ENCODE measurements at regions not wholly inside any gene's neighbourhood (a gene's known extent, or its start where the extent isn't known, plus 50 kb on each side); places are given as distances from the start of the nearest gene placed in this dataset.

GRCh38 chr12:33222357-33222756, 217.3 kb downstream of the SYT10 start:
- no peak for TF ChIP-seq RAD21 (IDR thresholded peaks at IDR 0.05; ENCODE audit: low read depth)
- TF ChIP-seq, protein P1, sequence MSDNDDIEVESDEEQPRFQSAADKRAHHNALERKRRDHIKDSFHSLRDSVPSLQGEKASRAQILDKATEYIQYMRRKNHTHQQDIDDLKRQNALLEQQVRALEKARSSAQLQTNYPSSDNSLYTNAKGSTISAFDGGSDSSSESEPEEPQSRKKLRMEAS (IDR thresholded peaks at IDR 0.05), result no peak
- no peak for TF ChIP-seq EP300 (IDR thresholded peaks at IDR 0.05; ENCODE audit: borderline replicate concordance)
- TF ChIP-seq FOXM1 (IDR thresholded peaks at IDR 0.05; ENCODE audit: borderline replicate concordance, low read depth), result no peak
- TF ChIP-seq TCF12 (IDR thresholded peaks at IDR 0.05; ENCODE audit: low read depth), result no peak
- TF ChIP-seq TAF1 (IDR thresholded peaks at IDR 0.05; ENCODE audit: low read depth), result no peak
- TF ChIP-seq REST (IDR thresholded peaks at IDR 0.05; ENCODE audit: low read depth), result no peak
- TF ChIP-seq NFIC (IDR thresholded peaks at IDR 0.05), result no peak
- TF ChIP-seq ZBTB7A (IDR thresholded peaks at IDR 0.05; ENCODE audit: low read depth), result no peak
- TF ChIP-seq CREB1 (IDR thresholded peaks at IDR 0.05; ENCODE audit: low read depth), result no peak
- TF ChIP-seq EGR1 (IDR thresholded peaks at IDR 0.05), result no peak
- TF ChIP-seq, protein P2, sequence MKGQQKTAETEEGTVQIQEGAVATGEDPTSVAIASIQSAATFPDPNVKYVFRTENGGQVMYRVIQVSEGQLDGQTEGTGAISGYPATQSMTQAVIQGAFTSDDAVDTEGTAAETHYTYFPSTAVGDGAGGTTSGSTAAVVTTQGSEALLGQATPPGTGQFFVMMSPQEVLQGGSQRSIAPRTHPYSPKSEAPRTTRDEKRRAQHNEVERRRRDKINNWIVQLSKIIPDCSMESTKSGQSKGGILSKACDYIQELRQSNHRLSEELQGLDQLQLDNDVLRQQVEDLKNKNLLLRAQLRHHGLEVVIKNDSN (IDR thresholded peaks at IDR 0.05), result no peak
- TF ChIP-seq CEBPB (IDR thresholded peaks at IDR 0.05), result no peak
- no peak for TF ChIP-seq TEAD4 (IDR thresholded peaks at IDR 0.05)
- no peak for TF ChIP-seq YY1 (IDR thresholded peaks at IDR 0.05; ENCODE audit: low read depth)

GRCh38 chr12:33205981-33206380, 233.6 kb downstream of the SYT10 start:
- TF ChIP-seq TAF1 (IDR thresholded peaks at IDR 0.05; ENCODE audit: low read depth) (no peak), RAD21 (IDR thresholded peaks at IDR 0.05; ENCODE audit: low read depth) (no peak), EGR1 (IDR thresholded peaks at IDR 0.05) (no peak), REST (IDR thresholded peaks at IDR 0.05; ENCODE audit: low read depth) (no peak)

DNA sequence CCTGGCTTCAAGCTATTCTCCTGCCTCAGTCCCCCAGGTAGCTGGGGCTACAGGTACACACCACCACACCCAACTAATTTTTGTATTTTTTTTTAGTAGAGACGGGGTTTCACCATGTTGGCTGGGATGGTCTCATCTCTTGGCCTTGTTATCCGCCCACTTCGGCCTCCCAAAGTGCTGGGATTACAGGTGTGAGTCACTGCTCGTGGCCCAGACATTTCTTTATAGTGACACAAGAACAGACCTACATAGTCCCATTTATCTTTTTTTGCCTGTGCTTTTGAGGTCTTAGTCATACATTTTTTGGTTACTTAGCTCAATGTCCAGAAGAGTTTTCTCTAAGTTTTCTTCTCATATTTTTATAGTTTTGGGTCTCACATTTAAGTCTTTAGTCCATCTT, 247.4 kb downstream of the SYT10 start:
- TF ChIP-seq, protein P1 (IDR thresholded peaks at IDR 0.05), result no peak
- TF ChIP-seq NFIC (IDR thresholded peaks at IDR 0.05) (no peak), ZBTB7A (IDR thresholded peaks at IDR 0.05; ENCODE audit: low read depth) (no peak), TAF1 (IDR thresholded peaks at IDR 0.05; ENCODE audit: low read depth) (no peak), CEBPB (IDR thresholded peaks at IDR 0.05) (no peak), REST (IDR thresholded peaks at IDR 0.05; ENCODE audit: low read depth) (no peak)

DNA sequence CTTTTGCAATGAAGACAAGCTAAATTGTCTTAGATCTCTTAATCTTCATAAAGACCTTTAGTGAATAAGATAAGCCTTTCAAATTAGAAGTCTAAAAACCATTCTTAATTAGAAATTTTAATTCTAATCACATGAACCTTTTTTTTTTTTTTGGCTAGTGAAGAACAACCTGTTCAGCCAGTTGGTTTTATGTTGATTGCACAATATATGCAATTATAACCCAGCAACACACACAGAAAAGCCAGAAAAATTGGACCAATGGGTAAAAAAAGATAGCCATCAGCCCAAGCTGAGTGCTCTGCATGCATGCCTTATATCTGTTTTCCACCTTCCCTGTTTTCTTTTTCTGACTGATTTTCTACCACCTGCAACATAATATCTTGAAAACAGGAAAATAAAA, 252.2 kb downstream of the SYT10 start:
- no peak for TF ChIP-seq REST (IDR thresholded peaks at IDR 0.05; ENCODE audit: low read depth)
- peak; percentile 84 for TF ChIP-seq CEBPB (IDR thresholded peaks at IDR 0.05)
